MG63 (cell line): ENCODE measurements at regions not wholly inside any gene's neighbourhood (a gene's known extent, or its start where the extent isn't known, plus 50 kb on each side); places are given as distances from the start of the nearest gene placed in this dataset.
"Not testable (repeated sequence)": the region's sequence is repeated elsewhere in the genome, so short reads cannot be mapped to it uniquely, and the experiment has no call there.

ENCODE experiments used
- DNase-seq: peaks from one replicate; pipeline ENCODE4 v3.0.0-alpha.2; 2020
- H3K27me3 ChIP-seq: fragments of 250-450 bp; sonication (Bioruptor Pico); 2 replicates; pipeline ENCODE4 v1.5.1; 2020; ENCODE audit warnings: mild to moderate bottlenecking, moderate library complexity
- H3K36me3 ChIP-seq: fragments of 250-450 bp; sonication (Bioruptor Pico); 2 replicates; pipeline ENCODE4 v1.5.1; 2020; ENCODE audit warnings: mild to moderate bottlenecking, moderate library complexity
- H3K4me3 ChIP-seq: fragments of 250-450 bp; sonication (Bioruptor Pico); 2 replicates; pipeline ENCODE4 v1.5.1; 2020; ENCODE audit warnings: mild to moderate bottlenecking, moderate library complexity
- H3K9me3 ChIP-seq: fragments of 250-450 bp; sonication (Bioruptor Pico); 2 replicates; pipeline ENCODE4 v1.5.1; 2020; ENCODE audit warnings: mild to moderate bottlenecking, moderate library complexity

- Histone ChIP-seq H3K4me3 (no peak overlapping the region), H3K36me3 (no peaks in the 10 kb centered on the region), H3K9me3 (no peaks in the 10 kb centered on the region), H3K27me3 (no peaks in the 10 kb centered on the region)
- no peak for DNase-seq
Observed at GRCh38 chr5:18461766-18462165, 827.5 kb downstream of the TAF11L14 start.

- Histone ChIP-seq H3K36me3 (no peaks in the 10 kb centered on the region), H3K4me3 (no peak overlapping the region), H3K27me3 (no peaks in the 10 kb centered on the region), H3K9me3 (no peaks in the 10 kb centered on the region)
- peak; percentile 50 for DNase-seq
Observed at GRCh38 chr5:18465833-18466681, 831.8 kb downstream of the TAF11L14 start.

- Histone ChIP-seq H3K4me3 (no peak overlapping the region), H3K9me3 (no peaks in the 10 kb centered on the region), H3K27me3 (no peaks in the 10 kb centered on the region), H3K36me3 (no peaks in the 10 kb centered on the region)
- DNase-seq: no peak
Observed at GRCh38 chr5:18466731-18467130, 832.5 kb downstream of the TAF11L14 start.

- not testable (repeated sequence) for H3K9me3 ChIP-seq, DNase-seq, H3K27me3 ChIP-seq, H3K36me3 ChIP-seq, H3K4me3 ChIP-seq
Observed at GRCh38 chr5:18471791-18472190, 837.5 kb downstream of the TAF11L14 start.

- no peak for DNase-seq
Observed at GRCh38 chr5:18483451-18483850, 849.2 kb downstream of the TAF11L14 start.

GRCh38 chr5:18487928-18488480 is 853.7 kb downstream of the TAF11L14 start:
- Histone ChIP-seq H3K36me3 (no peaks in the 10 kb centered on the region), H3K4me3 (no peak overlapping the region), H3K27me3 (no peaks in the 10 kb centered on the region), H3K9me3 (no peaks in the 10 kb centered on the region)
- DNase-seq: no peak

More at GRCh38 chr5:18483451-18483850, 849.2 kb downstream of the TAF11L14 start:
- Histone ChIP-seq H3K27me3 (no peaks in the 10 kb centered on the region), H3K4me3 (no peak overlapping the region), H3K9me3 (no peaks in the 10 kb centered on the region), H3K36me3 (no peaks in the 10 kb centered on the region)

GRCh38 chr5:18489703-18490102 is 855.4 kb downstream of the TAF11L14 start:
- DNase-seq: no peak
- H3K36me3 ChIP-seq: no peaks in the 10 kb centered on the region
- no peaks in the 10 kb centered on the region; the same call in 1 of the 2 replicates for H3K9me3 ChIP-seq
- H3K4me3 ChIP-seq: no peak overlapping the region
- no peaks in the 10 kb centered on the region for H3K27me3 ChIP-seq

- H3K9me3 ChIP-seq: no peaks in the 10 kb centered on the region; the same call in 1 of the 2 replicates
- no peak overlapping the region for H3K4me3 ChIP-seq
- no peaks in the 10 kb centered on the region for H3K36me3 ChIP-seq
- no peak for DNase-seq
- no peaks in the 10 kb centered on the region for H3K27me3 ChIP-seq
Observed at GRCh38 chr5:18491349-18491748, 857.1 kb downstream of the TAF11L14 start.

- Histone ChIP-seq H3K4me3 (no peak overlapping the region), H3K27me3 (no peaks in the 10 kb centered on the region), H3K36me3 (no peaks in the 10 kb centered on the region), H3K9me3 (peaks cover 9% of the 10 kb centered on the region)
- DNase-seq: no peak
Observed at GRCh38 chr5:18495157-18495556, 860.9 kb downstream of the TAF11L14 start.

- Histone ChIP-seq H3K27me3 (no peaks in the 10 kb centered on the region), H3K4me3 (no peak overlapping the region), H3K36me3 (no peaks in the 10 kb centered on the region), H3K9me3 (peaks cover 9% of the 10 kb centered on the region)
- no peak for DNase-seq
Observed at GRCh38 chr5:18496041-18496440, 861.8 kb downstream of the TAF11L14 start.

- H3K27me3 ChIP-seq: no peaks in the 10 kb centered on the region
- no peak overlapping the region for H3K4me3 ChIP-seq
- H3K36me3 ChIP-seq: no peaks in the 10 kb centered on the region
- no peak for DNase-seq
- peaks cover 9% of the 10 kb centered on the region for H3K9me3 ChIP-seq
Observed at GRCh38 chr5:18497089-18497488, 862.8 kb downstream of the TAF11L14 start.

- Histone ChIP-seq H3K9me3 (no peaks in the 10 kb centered on the region), H3K36me3 (no peaks in the 10 kb centered on the region), H3K27me3 (no peaks in the 10 kb centered on the region), H3K4me3 (no peak overlapping the region)
- DNase-seq: no peak
Observed at GRCh38 chr5:18503797-18504328, 869.6 kb downstream of the TAF11L14 start.

- no peak overlapping the region for H3K4me3 ChIP-seq
- H3K36me3 ChIP-seq: no peaks in the 10 kb centered on the region
- H3K9me3 ChIP-seq: no peaks in the 10 kb centered on the region
- no peak for DNase-seq
- H3K27me3 ChIP-seq: no peaks in the 10 kb centered on the region
Observed at GRCh38 chr5:18507114-18507513, 872.9 kb downstream of the TAF11L14 start.

GRCh38 chr5:18517641-18518380 is 883.6 kb downstream of the TAF11L14 start:
- no peaks in the 10 kb centered on the region for H3K36me3 ChIP-seq
- DNase-seq: no peak

GRCh38 chr5:18523380-18523779 is 889.1 kb downstream of the TAF11L14 start:
- no peak overlapping the region for H3K4me3 ChIP-seq
- no peak for DNase-seq
- H3K36me3 ChIP-seq: no peaks in the 10 kb centered on the region
- no peaks in the 10 kb centered on the region for H3K9me3 ChIP-seq
- no peaks in the 10 kb centered on the region for H3K27me3 ChIP-seq

More at GRCh38 chr5:18517641-18518380, 883.6 kb downstream of the TAF11L14 start:
- Histone ChIP-seq H3K27me3 (no peaks in the 10 kb centered on the region), H3K4me3 (no peak overlapping the region), H3K9me3 (no peaks in the 10 kb centered on the region)

GRCh38 chr5:18526792-18527405 is 892.6 kb downstream of the TAF11L14 start:
- H3K27me3 ChIP-seq: no peaks in the 10 kb centered on the region; the same call in 1 of the 2 replicates
- no peaks in the 10 kb centered on the region for H3K36me3 ChIP-seq
- no peak for DNase-seq
- no peaks in the 10 kb centered on the region for H3K9me3 ChIP-seq
- H3K4me3 ChIP-seq: no peak overlapping the region

- no peak for DNase-seq
- Histone ChIP-seq H3K4me3 (no peak overlapping the region), H3K9me3 (no peaks in the 10 kb centered on the region), H3K36me3 (no peaks in the 10 kb centered on the region), H3K27me3 (no peaks in the 10 kb centered on the region; the same call in 1 of the 2 replicates)
Observed at GRCh38 chr5:18533137-18533536, 898.9 kb downstream of the TAF11L14 start.
